WTC11 (cell line): ENCODE measurements at regions not wholly inside any gene's neighbourhood (a gene's known extent, or its start where the extent isn't known, plus 50 kb on each side); places are given as distances from the start of the nearest gene placed in this dataset.

Source experiments
- ATAC-seq: fragments of 200-7000 bp; cut with Tn5 transposase; 2 replicates; pipeline ENCODE4 v1.10.0; 2021; ENCODE audit warnings: mild to moderate bottlenecking, moderate library complexity
- CTCF ChIA-PET: fragments of 300-600 bp; sonication (Branson Sonifier 250); formaldehyde crosslinking; loops from one replicate; lab custom pipeline; 2021; ENCODE audit warnings: antibody characterized with exemption; lab: Charles Lee
- POLR2A ChIA-PET: fragments of 350-600 bp; sonication (Branson Sonifier 250); formaldehyde crosslinking; loops from one replicate; lab custom pipeline; 2021; ENCODE audit warnings: antibody characterized with exemption; lab: Charles Lee
- DNase-seq: peaks from one replicate; pipeline ENCODE4 v3.0.0; 2021; ENCODE audit warnings: low spot score
- H3K27ac Mint-ChIP-seq: 2 replicates; pipeline ENCODE4 v1.8.0; 2021; ENCODE audit warnings: mixed read lengths
- H3K27me3 Mint-ChIP-seq: 2 replicates; pipeline ENCODE4 v1.8.0; 2021; ENCODE audit warnings: low read depth, mild to moderate bottlenecking, moderate library complexity, mixed read lengths
- H3K36me3 Mint-ChIP-seq: 2 replicates; pipeline ENCODE4 v1.8.0; 2021; ENCODE audit warnings: mixed read lengths
- H3K4me1 Mint-ChIP-seq: 2 replicates; pipeline ENCODE4 v1.8.0; 2022; ENCODE audit warnings: mixed read lengths
- H3K4me3 Mint-ChIP-seq: 2 replicates; pipeline ENCODE4 v1.8.0; 2021; ENCODE audit warnings: mild to moderate bottlenecking, moderate library complexity, mixed read lengths
- H3K9me3 Mint-ChIP-seq: 2 replicates; pipeline ENCODE4 v1.8.0; 2021; ENCODE audit warnings: mixed read lengths
- AFF4 ChIP-seq: sonication (generic); formaldehyde crosslinking; IDR thresholded peaks from 2 replicates; pipeline ENCODE4 v1.8.1; 2023; ENCODE audit warnings: mild to moderate bottlenecking, missing genetic modification reagents, borderline replicate concordance
- ARID4B ChIP-seq: sonication (generic); formaldehyde crosslinking; IDR thresholded peaks from 2 replicates; pipeline ENCODE4 v1.8.0; 2023; ENCODE audit warnings: missing genetic modification reagents, mild to moderate bottlenecking, borderline replicate concordance
- ATF3 ChIP-seq: sonication (generic); formaldehyde crosslinking; conservative IDR thresholded peaks from 2 replicates; pipeline ENCODE4 v1.8.1; 2022; ENCODE audit warnings: mild to moderate bottlenecking, missing genetic modification reagents
- ERG ChIP-seq: fragments of 250-450 bp; sonication (Bioruptor Pico); IDR thresholded peaks from 2 replicates; pipeline ENCODE4 v1.8.0; 2021; ENCODE audit warnings: mild to moderate bottlenecking
- IRF1 ChIP-seq: sonication (generic); formaldehyde crosslinking; IDR thresholded peaks from 2 replicates; pipeline ENCODE4 v1.8.0; 2023; ENCODE audit warnings: missing genetic modification reagents
- JUN ChIP-seq: sonication (generic); formaldehyde crosslinking; IDR thresholded peaks from 2 replicates; pipeline ENCODE4 v1.8.0; 2023; ENCODE audit warnings: mild to moderate bottlenecking, missing genetic modification reagents
- MAX ChIP-seq: sonication (generic); formaldehyde crosslinking; IDR thresholded peaks from 2 replicates; pipeline ENCODE4 v1.8.0; 2022; ENCODE audit warnings: mild to moderate bottlenecking, missing genetic modification reagents
- NFE2L1 ChIP-seq: sonication (generic); formaldehyde crosslinking; IDR thresholded peaks from 2 replicates; pipeline ENCODE4 v1.8.1; 2023; ENCODE audit warnings: missing genetic modification reagents
- USF2 ChIP-seq: sonication (generic); formaldehyde crosslinking; IDR thresholded peaks from 2 replicates; pipeline ENCODE4 v1.8.1; 2023; ENCODE audit warnings: mild to moderate bottlenecking, missing genetic modification reagents, moderate library complexity
- ZNF232 ChIP-seq: sonication (generic); formaldehyde crosslinking; IDR thresholded peaks from 2 replicates; pipeline ENCODE4 v1.8.0; 2022; ENCODE audit warnings: mild to moderate bottlenecking, missing genetic modification reagents
- ZNF396 ChIP-seq: fragments of 250-450 bp; sonication (Bioruptor Pico); IDR thresholded peaks from 2 replicates; pipeline ENCODE4 v1.8.0; 2021; ENCODE audit warnings: mild to moderate bottlenecking, moderate library complexity, borderline replicate concordance
- ZNF671 ChIP-seq: fragments of 250-450 bp; sonication (Bioruptor Pico); IDR thresholded peaks from 2 replicates; pipeline ENCODE4 v1.8.0; 2021; ENCODE audit warnings: mild to moderate bottlenecking

GRCh38 chr3:43962043-43962442 lies 271.3 kb downstream of the ABHD5 start (continued):
- no peak for TF ChIP-seq AFF4 (CRISPR knock-in tag)
- TF ChIP-seq NFE2L1 (CRISPR knock-in tag): no peak
- TF ChIP-seq JUN (CRISPR knock-in tag): no peak

- ATAC-seq: no peak
- peaks cover 51% of the 10 kb centered on the region for H3K4me1 Mint-ChIP-seq
- POLR2A ChIA-PET: no interaction called here
These were observed 272.5 kb downstream of the ABHD5 start for GRCh38 chr3:43963208-43963607.

GRCh38 chr3:43964640-43965039 lies 273.9 kb downstream of the ABHD5 start:
- H3K4me3 Mint-ChIP-seq: no peak overlapping the region
- POLR2A ChIA-PET: no interaction called here
- no peaks in the 10 kb centered on the region for H3K9me3 Mint-ChIP-seq
- no peak overlapping the region for H3K27ac Mint-ChIP-seq
- H3K4me1 Mint-ChIP-seq: peaks cover 49% of the 10 kb centered on the region
- H3K27me3 Mint-ChIP-seq: no peaks in the 10 kb centered on the region; the same call in 1 of the 2 replicates
- ATAC-seq (no peak), DNase-seq (no peak)
- H3K36me3 Mint-ChIP-seq: no peaks in the 10 kb centered on the region
- CTCF ChIA-PET: no interaction called here
- no peak for TF ChIP-seq ARID4B (CRISPR knock-in tag)
- no peak for TF ChIP-seq ATF3 (CRISPR knock-in tag)
- no peak for TF ChIP-seq ZNF396 (CRISPR knock-in tag)
- no peak for TF ChIP-seq ZNF671 (CRISPR knock-in tag)
- no peak for TF ChIP-seq IRF1 (CRISPR knock-in tag)
- TF ChIP-seq USF2 (CRISPR knock-in tag): no peak
- TF ChIP-seq ZNF232 (CRISPR knock-in tag): no peak

More at GRCh38 chr3:43963208-43963607, 272.5 kb downstream of the ABHD5 start:
- H3K27ac Mint-ChIP-seq: no peak overlapping the region
- TF ChIP-seq MAX (CRISPR knock-in tag): no peak
- TF ChIP-seq ERG: no peak
- TF ChIP-seq, all 79 proteins: peak for 0
- DNase-seq: no peak
- CTCF ChIA-PET: no interaction called here
- H3K27me3 Mint-ChIP-seq: no peaks in the 10 kb centered on the region; the same call in 1 of the 2 replicates
- no peaks in the 10 kb centered on the region for H3K36me3 Mint-ChIP-seq
- no peaks in the 10 kb centered on the region for H3K9me3 Mint-ChIP-seq
- no peak overlapping the region for H3K4me3 Mint-ChIP-seq
